RWPE2 (cell line): ENCODE measurements at regions not wholly inside any gene's neighbourhood (a gene's known extent, or its start where the extent isn't known, plus 50 kb on each side); places are given as distances from the start of the nearest gene placed in this dataset.
A peak's percentile ranks its signal among the peaks of the same experiment; 100 is the strongest.

Experiments used
- ATAC-seq: fragments of 200-7000 bp; cut with Tn5 transposase; 3 replicates; pipeline ENCODE4 v1.9.1; 2021; ENCODE audit warnings: low read depth
- DNase-seq: peaks from one replicate; pipeline ENCODE4 v3.0.0-alpha.2; 2020; ENCODE audit warnings: low spot score
- H3K27ac ChIP-seq: fragments of 450-650 bp; 2 replicates; pipeline ENCODE4 v1.5.1; 2017; ENCODE audit warnings: mild to moderate bottlenecking; ENCODE audit not compliant: poor library complexity, severe bottlenecking
- H3K27me3 ChIP-seq: fragments of 250-450 bp; sonication (Bioruptor Pico); 2 replicates; pipeline ENCODE4 v1.5.1; 2021; ENCODE audit warnings: mild to moderate bottlenecking, moderate library complexity; ENCODE audit not compliant: insufficient read depth, poor library complexity, severe bottlenecking
- H3K36me3 ChIP-seq: fragments of 250-450 bp; sonication (Bioruptor Pico); 2 replicates; pipeline ENCODE4 v1.5.1; 2020; ENCODE audit warnings: low read depth, mild to moderate bottlenecking, moderate library complexity
- H3K4me1 ChIP-seq: fragments of 250-450 bp; sonication (Bioruptor Pico); 2 replicates; pipeline ENCODE4 v1.5.1; 2021; ENCODE audit warnings: mild to moderate bottlenecking, moderate library complexity; ENCODE audit not compliant: insufficient read depth, poor library complexity, severe bottlenecking
- H3K4me3 ChIP-seq: fragments of 250-450 bp; sonication (Bioruptor Pico); 2 replicates; pipeline ENCODE4 v1.5.1; 2021; ENCODE audit warnings: mild to moderate bottlenecking, moderate library complexity; ENCODE audit not compliant: severe bottlenecking
- H3K9me3 ChIP-seq: fragments of 250-450 bp; sonication (Bioruptor Pico); 2 replicates; pipeline ENCODE4 v1.5.1; 2021; ENCODE audit warnings: mild to moderate bottlenecking, moderate library complexity; ENCODE audit not compliant: severe bottlenecking
- TF ChIP-seq, protein P1 (sequence below): fragments of 450-650 bp; IDR thresholded peaks from one replicate; pipeline ENCODE4 v1.5.1; 2017; ENCODE audit warnings: mild to moderate bottlenecking, moderate library complexity; ENCODE audit not compliant: poor library complexity, severe bottlenecking

- Histone ChIP-seq H3K4me3 (no peak overlapping the region), H3K27me3 (no peaks in the 10 kb centered on the region), H3K4me1 (peaks cover 15% of the 10 kb centered on the region), H3K36me3 (no peaks in the 10 kb centered on the region), H3K27ac (no peak overlapping the region), H3K9me3 (no peaks in the 10 kb centered on the region)
- ATAC-seq (no peak), DNase-seq (no peak)
- TF ChIP-seq, protein P1, sequence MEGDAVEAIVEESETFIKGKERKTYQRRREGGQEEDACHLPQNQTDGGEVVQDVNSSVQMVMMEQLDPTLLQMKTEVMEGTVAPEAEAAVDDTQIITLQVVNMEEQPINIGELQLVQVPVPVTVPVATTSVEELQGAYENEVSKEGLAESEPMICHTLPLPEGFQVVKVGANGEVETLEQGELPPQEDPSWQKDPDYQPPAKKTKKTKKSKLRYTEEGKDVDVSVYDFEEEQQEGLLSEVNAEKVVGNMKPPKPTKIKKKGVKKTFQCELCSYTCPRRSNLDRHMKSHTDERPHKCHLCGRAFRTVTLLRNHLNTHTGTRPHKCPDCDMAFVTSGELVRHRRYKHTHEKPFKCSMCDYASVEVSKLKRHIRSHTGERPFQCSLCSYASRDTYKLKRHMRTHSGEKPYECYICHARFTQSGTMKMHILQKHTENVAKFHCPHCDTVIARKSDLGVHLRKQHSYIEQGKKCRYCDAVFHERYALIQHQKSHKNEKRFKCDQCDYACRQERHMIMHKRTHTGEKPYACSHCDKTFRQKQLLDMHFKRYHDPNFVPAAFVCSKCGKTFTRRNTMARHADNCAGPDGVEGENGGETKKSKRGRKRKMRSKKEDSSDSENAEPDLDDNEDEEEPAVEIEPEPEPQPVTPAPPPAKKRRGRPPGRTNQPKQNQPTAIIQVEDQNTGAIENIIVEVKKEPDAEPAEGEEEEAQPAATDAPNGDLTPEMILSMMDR: no peak
Measured at GRCh38 chr20:22801528-22801927, 217.2 kb upstream of the FOXA2 start.

GRCh38 chr20:22802296-22802695 lies 217.9 kb upstream of the FOXA2 start:
- Histone ChIP-seq H3K4me1 (peaks cover 14% of the 10 kb centered on the region), H3K4me3 (no peak overlapping the region), H3K9me3 (no peaks in the 10 kb centered on the region), H3K27ac (no peak overlapping the region), H3K36me3 (no peaks in the 10 kb centered on the region), H3K27me3 (no peaks in the 10 kb centered on the region)
- TF ChIP-seq, protein P1: peak; percentile 21
- DNase-seq: no peak
- ATAC-seq: 0 out of 3 replicates have a peak, but pooled peaks have one; percentile 26

DNA sequence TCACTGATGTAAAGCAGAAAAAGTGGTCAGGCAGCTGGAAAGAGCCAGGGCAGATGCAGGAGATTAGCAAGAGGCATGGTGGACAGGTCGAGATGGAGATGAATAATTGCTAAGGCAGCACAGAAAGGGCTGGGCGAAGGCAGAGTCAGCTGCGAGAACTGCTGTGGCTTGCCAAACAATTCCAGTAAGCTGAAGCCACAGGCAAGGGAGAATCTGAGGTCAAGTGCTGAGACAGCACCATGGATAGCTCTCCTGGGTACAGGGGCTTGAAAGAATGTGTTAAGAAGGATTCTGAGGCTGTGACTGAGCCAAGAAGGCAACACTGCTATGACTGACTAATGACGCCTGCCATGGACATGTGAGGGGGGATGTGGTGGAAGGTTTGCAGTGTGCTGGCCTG lies 220.8 kb upstream of the FOXA2 start:
- no peak for DNase-seq
- peak; percentile 73 for ATAC-seq
- Histone ChIP-seq H3K4me3 (no peak overlapping the region), H3K27ac (no peak overlapping the region), H3K27me3 (no peaks in the 10 kb centered on the region), H3K4me1 (peaks cover 12% of the 10 kb centered on the region), H3K36me3 (no peaks in the 10 kb centered on the region), H3K9me3 (no peaks in the 10 kb centered on the region)
- TF ChIP-seq, protein P1: no peak

DNA sequence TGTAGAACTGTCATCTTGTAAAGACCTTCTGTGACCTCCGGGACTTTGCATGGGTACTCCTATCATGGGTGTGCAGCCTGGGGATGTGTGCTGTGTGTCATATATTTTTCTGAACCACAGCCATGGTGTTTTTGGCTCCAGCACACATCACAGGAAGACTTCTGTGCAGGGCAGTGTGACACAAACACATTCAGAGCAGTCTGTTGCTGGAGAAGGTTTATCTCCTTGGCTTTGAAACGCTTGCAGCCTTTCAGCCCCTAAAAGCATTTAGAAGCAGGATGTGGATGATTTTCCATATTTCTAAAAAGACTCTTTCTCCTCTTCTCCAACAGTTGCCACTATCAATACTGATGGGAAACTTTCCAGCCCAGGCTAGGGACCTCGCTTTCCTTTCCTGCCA lies 221.6 kb upstream of the FOXA2 start:
- TF ChIP-seq, protein P1: no peak
- Histone ChIP-seq H3K27ac (no peak overlapping the region), H3K4me1 (peaks cover 12% of the 10 kb centered on the region), H3K9me3 (no peaks in the 10 kb centered on the region), H3K27me3 (no peaks in the 10 kb centered on the region), H3K36me3 (no peaks in the 10 kb centered on the region), H3K4me3 (no peak overlapping the region)
- ATAC-seq (no peak), DNase-seq (no peak)

DNA sequence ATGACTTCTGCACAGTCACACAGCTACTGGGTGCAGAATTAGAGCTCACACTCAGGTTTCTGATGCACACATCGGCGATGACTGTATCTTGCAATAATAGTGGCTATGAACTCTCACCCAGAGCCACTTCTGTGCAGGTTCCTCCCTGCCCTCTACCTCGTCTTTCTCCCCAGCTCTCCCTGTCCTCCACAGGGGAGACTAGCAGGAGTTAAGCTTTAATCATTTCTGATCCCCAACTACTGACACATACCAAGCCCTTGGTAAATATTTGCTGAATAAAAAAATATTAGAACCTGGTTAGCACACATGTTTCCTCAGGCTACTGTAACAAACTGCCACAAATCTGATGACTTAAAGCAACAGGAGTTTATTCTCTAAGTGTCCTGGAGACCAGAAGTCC lies 222.7 kb upstream of the FOXA2 start:
- Histone ChIP-seq H3K36me3 (no peaks in the 10 kb centered on the region), H3K4me1 (peaks cover 12% of the 10 kb centered on the region), H3K9me3 (no peaks in the 10 kb centered on the region), H3K4me3 (no peak overlapping the region), H3K27ac (no peak overlapping the region), H3K27me3 (no peaks in the 10 kb centered on the region)
- DNase-seq (no peak), ATAC-seq (peak; percentile 55)
- TF ChIP-seq, protein P1: no peak
